ENCODE measurements at regions not wholly inside any gene's neighbourhood (a gene's known extent, or its start where the extent isn't known, plus 50 kb on each side); places are given as distances from the start of the nearest gene placed in this dataset.

- Mint-ChIP-seq H3K27me3 (no peaks in the 10 kb centered on the region), H3K27ac (peak overlapping the region in 1 of 3 donors; percentile 66), H3K4me3 (no peak overlapping the region), H3K4me1 (no peaks in the 10 kb centered on the region), H3K36me3 (peaks cover 5% of the 10 kb centered on the region), H3K9me3 (no peaks in the 10 kb centered on the region)
- H3K4me1 ChIP-seq (ENCODE audit: control insufficient read depth, insufficient read depth, low read length, poor library complexity, severe bottlenecking): no peaks in the 10 kb centered on the region
- ATAC-seq (ENCODE audit: low read depth in 2 of 2) (no peak), DNase-seq (no peak)
- H3K36me3 ChIP-seq (ENCODE audit: control insufficient read depth, insufficient read depth, low read length): no peaks in the 10 kb centered on the region
- no peak overlapping the region for H3K4me3 ChIP-seq (ENCODE audit: low read depth, low read length)
- H3K27me3 ChIP-seq (ENCODE audit: control insufficient read depth, insufficient read depth, low read length): no peaks in the 10 kb centered on the region
- no peak overlapping the region for H3K27ac ChIP-seq (ENCODE audit: insufficient read depth, low read length, poor library complexity, severe bottlenecking)
- H3K9me3 ChIP-seq (ENCODE audit: control insufficient read depth in 2 of 2, low read length in 2 of 2): no peaks in the 10 kb centered on the region
Observed at GRCh38 chr1:183710734-183711133, 57.6 kb upstream of the APOBEC4 start.

- Mint-ChIP-seq H3K4me3 (no peak overlapping the region), H3K9me3 (no peaks in the 10 kb centered on the region), H3K4me1 (no peaks in the 10 kb centered on the region), H3K27me3 (no peaks in the 10 kb centered on the region), H3K27ac (no peak overlapping the region), H3K36me3 (peaks cover 5% of the 10 kb centered on the region)
- ATAC-seq (ENCODE audit: low read depth in 2 of 2): no peak
- no peaks in the 10 kb centered on the region for H3K4me1 ChIP-seq (ENCODE audit: control insufficient read depth, insufficient read depth, low read length, poor library complexity, severe bottlenecking)
- no peak overlapping the region for H3K4me3 ChIP-seq (ENCODE audit: low read depth, low read length)
- H3K27me3 ChIP-seq (ENCODE audit: control insufficient read depth, insufficient read depth, low read length): no peaks in the 10 kb centered on the region
- no peaks in the 10 kb centered on the region for H3K36me3 ChIP-seq (ENCODE audit: control insufficient read depth, insufficient read depth, low read length)
- DNase-seq: no peak
- H3K27ac ChIP-seq (ENCODE audit: insufficient read depth, low read length, poor library complexity, severe bottlenecking): no peak overlapping the region
- H3K9me3 ChIP-seq (ENCODE audit: control insufficient read depth in 2 of 2, low read length in 2 of 2): no peaks in the 10 kb centered on the region
Observed at GRCh38 chr1:183710333-183710732, 57.2 kb upstream of the APOBEC4 start.

- Histone ChIP-seq H3K27ac (ENCODE audit: insufficient read depth, low read length, poor library complexity, severe bottlenecking) (no peak overlapping the region), H3K4me3 (ENCODE audit: low read depth, low read length) (no peak overlapping the region), H3K4me1 (ENCODE audit: control insufficient read depth, insufficient read depth, low read length, poor library complexity, severe bottlenecking) (no peaks in the 10 kb centered on the region), H3K36me3 (ENCODE audit: control insufficient read depth, insufficient read depth, low read length) (no peaks in the 10 kb centered on the region), H3K9me3 (ENCODE audit: control insufficient read depth in 2 of 2, low read length in 2 of 2) (no peaks in the 10 kb centered on the region), H3K27me3 (ENCODE audit: control insufficient read depth, insufficient read depth, low read length) (no peaks in the 10 kb centered on the region)
- Mint-ChIP-seq H3K36me3 (peaks cover 5% of the 10 kb centered on the region), H3K27ac (no peak overlapping the region), H3K9me3 (no peaks in the 10 kb centered on the region), H3K4me3 (no peak overlapping the region), H3K27me3 (no peaks in the 10 kb centered on the region), H3K4me1 (no peaks in the 10 kb centered on the region)
- DNase-seq (no peak), ATAC-seq (ENCODE audit: low read depth in 2 of 2) (no peak)
Observed at GRCh38 chr1:183704131-183704530, 51.0 kb upstream of the APOBEC4 start.
